Erythroblast (primary cell): ENCODE measurements at regions not wholly inside any gene's neighbourhood (a gene's known extent, or its start where the extent isn't known, plus 50 kb on each side); places are given as distances from the start of the nearest gene placed in this dataset.

Experiments used
- GATA1 ChIP-seq: IDR thresholded peaks from 2 replicates; pipeline ENCODE4 v1.6.1; 2011; ENCODE audit warnings: low read depth, mild to moderate bottlenecking, control low read depth, low read length, moderate library complexity
- POLR2A ChIP-seq: IDR thresholded peaks from 2 replicates; pipeline ENCODE4 v1.6.1; 2011; ENCODE audit warnings: mild to moderate bottlenecking, low read length

DNA sequence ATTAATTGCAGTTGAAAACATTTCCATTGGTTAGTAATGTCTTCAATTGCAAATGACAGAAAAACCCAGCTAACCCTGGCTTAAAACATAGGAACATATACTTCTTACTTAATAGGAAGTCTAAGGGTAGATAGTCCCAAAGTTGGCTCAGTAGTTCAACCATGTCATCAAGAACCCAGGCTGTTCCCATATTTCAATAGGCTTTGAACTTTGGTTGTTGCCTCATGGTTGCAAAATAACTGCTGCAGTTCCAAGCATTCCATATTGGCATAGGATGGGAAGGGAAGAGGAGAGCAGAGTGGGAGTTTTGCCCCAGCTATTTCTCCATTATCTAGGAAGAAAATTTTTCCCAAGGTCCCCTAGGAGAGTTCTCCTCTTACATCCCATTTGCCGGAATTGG is 81.4 kb upstream of the EEPD1 start:
- TF ChIP-seq POLR2A, result no peak
- TF ChIP-seq GATA1, result no peak
